Stimulated activated CD4-positive, alpha-beta T cell treated with anti-CD3 and anti-CD28 coated beads, Interleukin-12 subunit alpha, Interleukin-12 subunit beta, amount 100 ng/mL, for 48 hours (primary cell): ENCODE measurements at regions not wholly inside any gene's neighbourhood (a gene's known extent, or its start where the extent isn't known, plus 50 kb on each side); places are given as distances from the start of the nearest gene placed in this dataset.

ENCODE experiments used
- DNase-seq, 3 donors: peaks; one replicate each; pipeline ENCODE4 v3.0.0-alpha.2; 2020; ENCODE audit warnings: low read depth in 2 of 3, low spot score in 1 of 3

- DNase-seq: no peak
Observed at GRCh38 chr7:33751443-33751842, 153.9 kb upstream of the BMPER start.

GRCh38 chr7:33753881-33754525 is 151.3 kb upstream of the BMPER start:
- no peak for DNase-seq

GRCh38 chr7:33754933-33755928 is 150.1 kb upstream of the BMPER start:
- DNase-seq: no peak

- no peak for DNase-seq
Observed at GRCh38 chr7:33757050-33757449, 148.3 kb upstream of the BMPER start.

GRCh38 chr7:33757563-33758165 is 147.7 kb upstream of the BMPER start:
- peak in 1 of 3 donors; percentile 33 for DNase-seq

GRCh38 chr7:33760146-33760545 is 145.2 kb upstream of the BMPER start:
- no peak for DNase-seq

- DNase-seq: no peak
Observed at GRCh38 chr7:33760834-33761233, 144.5 kb upstream of the BMPER start.

- DNase-seq: no peak
Observed at GRCh38 chr7:33761449-33762080, 143.8 kb upstream of the BMPER start.

- no peak for DNase-seq
Observed at GRCh38 chr7:33762151-33762910, 143.0 kb upstream of the BMPER start.

- no peak for DNase-seq
Observed at GRCh38 chr7:33762911-33763306, 142.4 kb upstream of the BMPER start.

- no peak for DNase-seq
Observed at GRCh38 chr7:33764752-33765451, 140.4 kb upstream of the BMPER start.

- DNase-seq: no peak
Observed at GRCh38 chr7:33766405-33766804, 138.9 kb upstream of the BMPER start.

GRCh38 chr7:33769930-33770329 is 135.4 kb upstream of the BMPER start:
- DNase-seq: no peak

GRCh38 chr7:33770576-33770975 is 134.8 kb upstream of the BMPER start:
- no peak for DNase-seq

- no peak for DNase-seq
Observed at GRCh38 chr7:33771422-33771821, 133.9 kb upstream of the BMPER start.

GRCh38 chr7:33773053-33773452 is 132.3 kb upstream of the BMPER start:
- DNase-seq: no peak

- no peak for DNase-seq
Observed at GRCh38 chr7:33774762-33775523, 130.4 kb upstream of the BMPER start.

GRCh38 chr7:33775790-33776189 is 129.5 kb upstream of the BMPER start:
- DNase-seq: no peak

GRCh38 chr7:33776788-33777187 is 128.6 kb upstream of the BMPER start:
- DNase-seq: no peak
